BJ (cell line): ENCODE measurements at regions not wholly inside any gene's neighbourhood (a gene's known extent, or its start where the extent isn't known, plus 50 kb on each side); places are given as distances from the start of the nearest gene placed in this dataset.

Experiments
- CTCF ChIA-PET: fragments of 350-600 bp; formaldehyde crosslinking; extraction: SDS; loops from one replicate; lab custom pipeline; 2021; ENCODE audit warnings: antibody characterized with exemption, inconsistent platforms; lab: Yijun Ruan, JAX
- POLR2A ChIA-PET: fragments of 300-600 bp; sonication (Branson Sonifier 250); formaldehyde crosslinking; extraction: SDS; loops from one replicate; lab custom pipeline; 2021; ENCODE audit warnings: antibody characterized with exemption; lab: Charles Lee
- DNase-seq: peaks from one replicate; pipeline ENCODE4 v3.0.0-alpha.2; 2011; ENCODE audit warnings: low read depth
- H3K27me3 ChIP-seq: 2 replicates; pipeline ENCODE4 v1.6.0; 2011; ENCODE audit warnings: low read length; ENCODE audit not compliant: control insufficient read depth, insufficient read depth
- H3K36me3 ChIP-seq: 2 replicates; pipeline ENCODE4 v1.5.1; 2011; ENCODE audit warnings: low read length; ENCODE audit not compliant: control insufficient read depth, insufficient read depth
- H3K4me3 ChIP-seq: 2 replicates; pipeline ENCODE4 v1.5.1; 2011; ENCODE audit warnings: low read depth, mild to moderate bottlenecking, control low read depth, low read length
- TF ChIP-seq, protein P1 (sequence below): IDR thresholded peaks from 2 replicates; pipeline ENCODE4 v1.5.1; 2011; ENCODE audit warnings: low read depth, mild to moderate bottlenecking, control low read depth, inconsistent platforms, low read length, moderate library complexity; ENCODE audit not compliant: insufficient read depth

DNA sequence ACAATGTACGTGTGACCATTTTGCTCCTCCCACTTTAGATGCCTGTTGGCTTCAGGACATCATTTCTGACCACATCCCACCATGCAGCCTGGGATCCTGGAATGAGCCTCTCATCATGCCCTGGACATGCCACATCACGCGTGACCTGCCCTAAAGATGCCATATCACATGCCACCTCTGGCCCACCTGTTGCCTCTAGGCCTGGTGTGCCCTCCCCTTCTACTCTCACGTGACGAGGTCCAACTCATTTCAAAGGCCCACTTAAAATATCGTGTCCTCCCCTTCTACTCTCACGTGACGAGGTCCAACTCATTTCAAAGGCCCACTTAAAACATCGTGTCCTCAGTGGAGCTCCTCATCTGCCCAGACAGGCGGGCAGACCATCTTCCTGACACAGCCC, 254.9 kb downstream of the TEX36 start:
- no peak for DNase-seq
- TF ChIP-seq, protein P1, sequence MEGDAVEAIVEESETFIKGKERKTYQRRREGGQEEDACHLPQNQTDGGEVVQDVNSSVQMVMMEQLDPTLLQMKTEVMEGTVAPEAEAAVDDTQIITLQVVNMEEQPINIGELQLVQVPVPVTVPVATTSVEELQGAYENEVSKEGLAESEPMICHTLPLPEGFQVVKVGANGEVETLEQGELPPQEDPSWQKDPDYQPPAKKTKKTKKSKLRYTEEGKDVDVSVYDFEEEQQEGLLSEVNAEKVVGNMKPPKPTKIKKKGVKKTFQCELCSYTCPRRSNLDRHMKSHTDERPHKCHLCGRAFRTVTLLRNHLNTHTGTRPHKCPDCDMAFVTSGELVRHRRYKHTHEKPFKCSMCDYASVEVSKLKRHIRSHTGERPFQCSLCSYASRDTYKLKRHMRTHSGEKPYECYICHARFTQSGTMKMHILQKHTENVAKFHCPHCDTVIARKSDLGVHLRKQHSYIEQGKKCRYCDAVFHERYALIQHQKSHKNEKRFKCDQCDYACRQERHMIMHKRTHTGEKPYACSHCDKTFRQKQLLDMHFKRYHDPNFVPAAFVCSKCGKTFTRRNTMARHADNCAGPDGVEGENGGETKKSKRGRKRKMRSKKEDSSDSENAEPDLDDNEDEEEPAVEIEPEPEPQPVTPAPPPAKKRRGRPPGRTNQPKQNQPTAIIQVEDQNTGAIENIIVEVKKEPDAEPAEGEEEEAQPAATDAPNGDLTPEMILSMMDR, result no peak
- Histone ChIP-seq H3K36me3 (no peaks in the 10 kb centered on the region), H3K4me3 (no peak overlapping the region), H3K27me3 (no peaks in the 10 kb centered on the region)
- POLR2A ChIA-PET, result no interaction called here
- CTCF ChIA-PET, result no interaction called here

DNA sequence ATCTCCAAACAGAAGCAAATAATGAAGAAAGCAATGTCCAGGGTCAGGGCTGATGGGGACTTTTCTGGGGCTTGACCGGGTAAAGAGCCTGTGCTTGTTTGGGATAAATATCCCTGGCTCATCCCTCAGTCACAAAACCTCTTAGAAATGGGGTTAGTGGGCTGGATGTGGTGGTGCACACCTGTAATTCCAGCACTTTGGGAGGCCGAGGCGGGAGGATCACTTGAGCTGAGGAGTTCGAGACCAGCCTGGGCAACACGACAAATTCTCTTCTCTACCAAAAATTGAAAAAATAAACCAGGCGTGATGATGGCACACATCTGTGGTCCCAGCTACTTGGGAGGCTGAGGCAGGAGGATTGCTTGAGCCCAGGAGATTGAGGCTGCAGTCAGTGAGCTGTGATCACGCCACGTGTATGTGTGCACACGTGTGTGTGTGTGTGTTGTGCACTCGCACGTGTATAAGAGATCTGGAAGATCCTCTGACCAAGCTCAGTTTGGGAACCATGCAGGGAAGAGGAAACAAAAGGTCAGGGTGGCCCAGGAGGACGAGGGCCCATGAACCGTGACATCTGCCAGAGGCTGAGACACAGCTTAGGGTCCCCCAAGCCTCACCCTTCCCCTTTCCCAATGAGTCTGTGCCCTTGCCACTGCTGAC, 258.6 kb downstream of the TEX36 start:
- ChIA-PET POLR2A (no interaction called here), CTCF (no interaction called here)
- H3K36me3 ChIP-seq, result no peaks in the 10 kb centered on the region
- H3K4me3 ChIP-seq, result no peak overlapping the region
- H3K27me3 ChIP-seq, result no peaks in the 10 kb centered on the region
- DNase-seq, result no peak
- TF ChIP-seq, protein P1, result no peak

DNA sequence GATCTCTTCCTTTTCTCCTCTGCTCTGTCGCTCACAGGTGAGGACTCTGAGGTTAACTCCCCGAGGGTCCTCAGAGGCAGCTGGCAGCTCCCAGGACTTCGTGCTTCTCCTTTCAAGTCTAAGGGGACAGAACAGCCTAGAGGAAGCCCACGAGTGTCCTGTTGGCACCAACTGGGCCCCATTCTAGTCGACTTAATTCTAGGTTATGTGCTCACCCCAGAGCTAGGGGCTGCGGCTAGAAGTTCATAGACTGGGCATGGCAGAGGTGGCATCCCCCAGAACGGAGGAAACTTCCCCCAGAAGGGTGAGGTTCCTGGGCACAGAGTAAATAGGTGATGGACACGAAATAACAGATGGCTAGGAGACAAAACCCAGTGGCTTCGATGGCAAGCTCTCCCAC, 259.4 kb downstream of the TEX36 start:
- ChIA-PET CTCF (no interaction called here), POLR2A (no interaction called here)
- Histone ChIP-seq H3K36me3 (no peaks in the 10 kb centered on the region), H3K27me3 (no peaks in the 10 kb centered on the region), H3K4me3 (no peak overlapping the region)
- TF ChIP-seq, protein P1, result no peak
- no peak for DNase-seq

DNA sequence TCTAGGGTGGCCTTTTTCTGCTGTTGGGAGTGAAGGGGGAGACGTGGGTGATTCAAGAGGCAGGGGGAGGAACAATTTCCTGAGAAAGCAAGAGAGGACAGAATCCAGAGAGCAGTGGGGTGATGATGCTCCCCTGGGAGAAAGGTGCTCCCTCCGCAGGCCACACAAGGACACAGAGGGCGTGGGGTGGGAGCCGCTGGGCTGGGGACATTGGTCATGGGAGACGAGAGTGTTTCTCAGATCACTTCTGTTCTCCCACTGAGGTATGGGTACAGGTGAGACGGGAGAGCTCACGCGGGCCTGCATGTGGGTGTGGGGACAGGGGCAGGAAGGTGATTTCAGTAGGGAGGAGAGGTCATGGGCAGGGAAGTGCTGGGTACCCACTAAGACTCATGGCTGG, 259.5 kb upstream of the CTBP2 start:
- CTCF ChIA-PET, result no interaction called here
- TF ChIP-seq, protein P1, result no peak
- no peak for DNase-seq

DNA sequence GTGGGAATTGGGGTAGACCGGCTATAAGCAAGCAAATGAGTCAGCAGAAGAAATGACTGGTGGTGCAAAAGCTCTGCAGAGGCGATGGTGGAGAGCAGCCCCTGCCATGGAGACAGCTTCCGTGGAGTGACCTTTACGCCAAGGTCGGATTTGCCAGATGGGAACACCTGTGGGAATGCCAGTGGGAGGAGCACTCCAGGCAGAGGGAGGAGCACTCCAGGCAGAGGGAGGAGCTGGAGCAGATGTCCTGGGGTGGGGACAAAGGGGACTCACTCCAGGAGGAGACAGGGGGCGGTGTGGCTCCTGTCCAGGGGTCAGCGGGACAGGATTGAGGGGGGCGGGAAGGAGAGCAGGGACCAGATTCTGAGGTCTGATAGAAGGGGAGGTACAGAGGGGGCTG, 258.8 kb upstream of the CTBP2 start:
- no peak overlapping the region for H3K4me3 ChIP-seq
- no peaks in the 10 kb centered on the region for H3K27me3 ChIP-seq
- TF ChIP-seq, protein P1, result no peak
- CTCF ChIA-PET, result no interaction called here
- H3K36me3 ChIP-seq, result no peaks in the 10 kb centered on the region
- DNase-seq, result no peak
- POLR2A ChIA-PET, result no interaction called here

More for the DNA sequence above, 259.5 kb upstream of the CTBP2 start:
- Histone ChIP-seq H3K4me3 (no peak overlapping the region), H3K27me3 (no peaks in the 10 kb centered on the region), H3K36me3 (no peaks in the 10 kb centered on the region)
- POLR2A ChIA-PET, result no interaction called here
